ENCODE measurements at regions not wholly inside any gene's neighbourhood (a gene's known extent, or its start where the extent isn't known, plus 50 kb on each side); places are given as distances from the start of the nearest gene placed in this dataset.

GRCh38 chr18:64785686-64786085 lies 636.8 kb upstream of the LINC00305 start (continued):
- TF ChIP-seq ZBTB39 (CRISPR knock-in tag; IDR thresholded peaks at IDR 0.05): no peak
- TF ChIP-seq TP53 (CRISPR knock-in tag; conservative IDR thresholded peaks at IDR 0.05): no peak
- TF ChIP-seq FOSL2 (CRISPR knock-in tag; IDR thresholded peaks at IDR 0.05): no peak
- no peak for TF ChIP-seq EED (CRISPR knock-in tag; IDR thresholded peaks at IDR 0.05)
- no peak for TF ChIP-seq RFX3 (CRISPR knock-in tag; IDR thresholded peaks at IDR 0.05)
- TF ChIP-seq ZGPAT (CRISPR knock-in tag; IDR thresholded peaks at IDR 0.05): no peak
- no peak for TF ChIP-seq YEATS2 (CRISPR knock-in tag; IDR thresholded peaks at IDR 0.05; ENCODE audit: borderline replicate concordance)

GRCh38 chr18:64777556-64777955 lies 628.7 kb upstream of the LINC00305 start:
- BruUV-seq (replicated peaks): no TSS peak
- intact Hi-C loops (cut with micrococcal nuclease; ENCODE audit: unreplicated experiment): no loop called here
- Histone ChIP-seq H3K27ac (ENCODE audit: extremely low read length, insufficient read depth, low read length) (no peak overlapping the region), H3K27me3 (ENCODE audit: control insufficient read depth in 1 of 2, insufficient read depth in 2 of 2, low read length in 2 of 2) (no peaks in the 10 kb centered on the region), H3K79me2 (ENCODE audit: insufficient read depth, low read length) (no peaks in the 10 kb centered on the region), H3K4me1 (ENCODE audit: insufficient read depth, low read length) (no peaks in the 10 kb centered on the region), H3K36me3 (replicated peaks in 1 of 2; ENCODE audit: control insufficient read depth in 1 of 2, insufficient read depth in 2 of 2, low read length in 2 of 2) (no peaks in the 10 kb centered on the region), H3K4me3 (replicated peaks in 1 of 3; ENCODE audit: insufficient read depth in 1 of 3, low read depth in 2 of 3, low read length in 3 of 3) (no peak overlapping the region), H3K9ac (ENCODE audit: insufficient read depth, low read depth, low read length) (no peak overlapping the region), H3K4me2 (ENCODE audit: low read depth, low read length) (no peak overlapping the region), H4K20me1 (ENCODE audit: insufficient read depth, low read length) (no peaks in the 10 kb centered on the region), H3K9me3 (ENCODE audit: low read length) (no peaks in the 10 kb centered on the region; the same call in 1 of the 2 replicates), H2AFZ (ENCODE audit: low read length) (no peak overlapping the region)
- ATAC-seq (no peak), FAIRE-seq (no peak), DNase-seq (ENCODE audit: low spot score) (no peak)
- CTCF ChIA-PET (ENCODE audit: low intra/inter-chr PET ratio, low total read pairs): no interaction called here
- POLR2A ChIA-PET: no interaction called here
- TF ChIP-seq ISX (CRISPR knock-in tag; conservative IDR thresholded peaks at IDR 0.05): no peak
- TF ChIP-seq POGZ (CRISPR knock-in tag; IDR thresholded peaks at IDR 0.05): no peak
- TF ChIP-seq CBX1 (IDR thresholded peaks at IDR 0.05; ENCODE audit: low read depth): no peak
- TF ChIP-seq MEIS2 (CRISPR knock-in tag; IDR thresholded peaks at IDR 0.05): no peak
- peak; percentile 71 for TF ChIP-seq CEBPB (IDR thresholded peaks at IDR 0.05; ENCODE audit: borderline replicate concordance, low read depth, low read length)
- no peak for TF ChIP-seq ZNF549 (CRISPR knock-in tag; IDR thresholded peaks at IDR 0.05)
- in situ Hi-C loops (cut with HindIII; ENCODE audit: extremely low pct_ligation_motif_present, low pct_unique_long_range_greater_than_20kb): no loop called here
- WGBS (ENCODE audit: low lambda C conversion rate): 23% methylated on average over 6 of the region's 6 CpGs
